H9 (cell line): ENCODE measurements at regions not wholly inside any gene's neighbourhood (a gene's known extent, or its start where the extent isn't known, plus 50 kb on each side); places are given as distances from the start of the nearest gene placed in this dataset.

ENCODE experiments used
- DNase-seq: peaks from one replicate; pipeline ENCODE4 v3.0.0-alpha.2; 2017
- H2AFZ ChIP-seq: one replicate; pipeline ENCODE4 v1.6.1; 2013; ENCODE audit warnings: mild to moderate bottlenecking, low read length, control low read depth, moderate library complexity
- H2AK5ac ChIP-seq: 2 replicates; pipeline ENCODE4 v1.6.1; 2013; ENCODE audit warnings: low read length, control low read depth, mixed read lengths; ENCODE audit not compliant: insufficient read length
- H2BK120ac ChIP-seq: one replicate; pipeline ENCODE4 v1.6.1; 2013; ENCODE audit warnings: low read depth, mild to moderate bottlenecking, low read length, control low read depth, inconsistent platforms; ENCODE audit not compliant: poor library complexity, severe bottlenecking
- H2BK12ac ChIP-seq: 2 replicates; pipeline ENCODE4 v1.6.1; 2013; ENCODE audit warnings: low read length, control low read depth, mixed read lengths, low read depth; ENCODE audit not compliant: insufficient read length
- H2BK15ac ChIP-seq: 2 replicates; pipeline ENCODE4 v1.6.1; 2013; ENCODE audit warnings: low read depth, low read length, control low read depth
- H2BK20ac ChIP-seq: one replicate; pipeline ENCODE4 v1.6.1; 2013; ENCODE audit warnings: low read depth, mild to moderate bottlenecking, low read length, control low read depth, inconsistent platforms; ENCODE audit not compliant: poor library complexity, severe bottlenecking
- H2BK5ac ChIP-seq: 2 replicates; pipeline ENCODE4 v1.6.1; 2013; ENCODE audit warnings: low read length, control low read depth, mixed read lengths; ENCODE audit not compliant: insufficient read length
- H3K14ac ChIP-seq: 2 replicates; pipeline ENCODE4 v1.6.1; 2013; ENCODE audit warnings: low read length, control low read depth; ENCODE audit not compliant: insufficient read depth
- H3K18ac ChIP-seq: 2 replicates; pipeline ENCODE4 v1.6.1; 2013; ENCODE audit warnings: low read depth, mild to moderate bottlenecking, mixed read lengths, low read length, control low read depth; ENCODE audit not compliant: insufficient read length
- H3K23ac ChIP-seq: 2 replicates; pipeline ENCODE4 v1.6.1; 2013; ENCODE audit warnings: low read length, control low read depth, mixed read lengths, low read depth; ENCODE audit not compliant: insufficient read length
- H3K23me2 ChIP-seq: 2 replicates; pipeline ENCODE4 v1.6.1; 2013; ENCODE audit warnings: low read depth, mild to moderate bottlenecking, mixed read lengths, low read length, control low read depth; ENCODE audit not compliant: insufficient read length, poor library complexity, severe bottlenecking
- H3K27ac ChIP-seq: 2 replicates; pipeline ENCODE4 v1.5.1; 2013; ENCODE audit warnings: low read length, control low read depth, mixed read lengths, low read depth; ENCODE audit not compliant: insufficient read length
- H3K27me3 ChIP-seq: 2 replicates; pipeline ENCODE4 v1.6.1; 2013; ENCODE audit warnings: low read length, control low read depth, inconsistent platforms; ENCODE audit not compliant: insufficient read depth
- H3K4ac ChIP-seq: 2 replicates; pipeline ENCODE4 v1.6.1; 2013; ENCODE audit warnings: low read depth, mild to moderate bottlenecking, control low read depth, inconsistent platforms, low read length, moderate library complexity
- H3K4me1 ChIP-seq: 2 replicates; pipeline ENCODE4 v1.6.1; 2013; ENCODE audit warnings: low read length, control low read depth, inconsistent platforms; ENCODE audit not compliant: insufficient read depth
- H3K4me2 ChIP-seq: 2 replicates; pipeline ENCODE4 v1.6.1; 2013; ENCODE audit warnings: low read length, control low read depth, mixed read lengths; ENCODE audit not compliant: insufficient read length, insufficient read depth
- H3K56ac ChIP-seq: 2 replicates; pipeline ENCODE4 v1.6.1; 2013; ENCODE audit warnings: low read depth, mild to moderate bottlenecking, mixed read lengths, low read length, control low read depth; ENCODE audit not compliant: insufficient read length
- H3K79me1 ChIP-seq: 2 replicates; pipeline ENCODE4 v1.6.1; 2013; ENCODE audit warnings: low read depth, mild to moderate bottlenecking, moderate library complexity, low read length, control low read depth, inconsistent platforms; ENCODE audit not compliant: insufficient read depth, poor library complexity, severe bottlenecking
- H3K79me2 ChIP-seq: 2 replicates; pipeline ENCODE4 v1.6.1; 2013; ENCODE audit warnings: low read length, control low read depth, inconsistent platforms; ENCODE audit not compliant: insufficient read depth
- H3K9ac ChIP-seq: 2 replicates; pipeline ENCODE4 v1.6.1; 2013; ENCODE audit warnings: low read length, control low read depth, mixed read lengths; ENCODE audit not compliant: insufficient read length; ENCODE audit errors: extremely low read depth
- H3K9me3 ChIP-seq: one replicate; pipeline ENCODE4 v1.6.1; 2013; ENCODE audit warnings: low read depth, low read length, inconsistent platforms; ENCODE audit not compliant: control insufficient read depth
- H3T11ph ChIP-seq: one replicate; pipeline ENCODE4 v1.6.1; 2013; ENCODE audit warnings: mild to moderate bottlenecking, low read length, control low read depth, inconsistent platforms
- H4K20me1 ChIP-seq: one replicate; pipeline ENCODE4 v1.6.1; 2013; ENCODE audit not compliant: control insufficient read depth, insufficient read length, insufficient read depth
- H4K5ac ChIP-seq: 2 replicates; pipeline ENCODE4 v1.6.1; 2013; ENCODE audit warnings: low read depth, mild to moderate bottlenecking, mixed read lengths, low read length, control low read depth; ENCODE audit not compliant: insufficient read length
- H4K8ac ChIP-seq: replicated peaks from 2 replicates; pipeline ENCODE4 v1.6.1; 2013; ENCODE audit warnings: low read length, control low read depth, mixed read lengths, low read depth; ENCODE audit not compliant: insufficient read length
- H4K91ac ChIP-seq: 2 replicates; pipeline ENCODE4 v1.6.1; 2013; ENCODE audit warnings: low read depth, mild to moderate bottlenecking, moderate library complexity, mixed read lengths, low read length, control low read depth; ENCODE audit not compliant: insufficient read length
- H3K27ac Mint-ChIP-seq, 3 experiments: 2 replicates in 2 of 3; 3 replicates in 1 of 3; pipeline ENCODE4 v1.8.0; 2020 to 2021; ENCODE audit warnings: mixed read lengths in 3 of 3, mild to moderate bottlenecking in 1 of 3, moderate library complexity in 1 of 3
- H3K27me3 Mint-ChIP-seq: 2 replicates; pipeline ENCODE4 v1.8.0; 2021; ENCODE audit warnings: low read depth, mild to moderate bottlenecking, moderate library complexity, mixed read lengths
- H3K36me3 Mint-ChIP-seq, 3 experiments: 2 replicates in 2 of 3; 3 replicates in 1 of 3; pipeline ENCODE4 v1.8.0; 2020 to 2021; ENCODE audit warnings: low read depth in 3 of 3, mixed read lengths in 3 of 3; ENCODE audit not compliant: insufficient read depth in 1 of 3
- H3K4me1 Mint-ChIP-seq, 2 experiments: 2 replicates each; pipeline ENCODE4 v1.8.0; 2020; ENCODE audit warnings: mixed read lengths in 2 of 2
- H3K4me3 Mint-ChIP-seq, 2 experiments: 2 replicates in 1 of 2; 3 replicates in 1 of 2; pipeline ENCODE4 v1.8.0; 2020 to 2021; ENCODE audit warnings: mild to moderate bottlenecking in 2 of 2, mixed read lengths in 2 of 2, moderate library complexity in 1 of 2
- H3K9me3 Mint-ChIP-seq, 2 experiments: 2 replicates in 1 of 2; 3 replicates in 1 of 2; pipeline ENCODE4 v1.8.0; 2020; ENCODE audit warnings: mild to moderate bottlenecking in 2 of 2, mixed read lengths in 2 of 2, moderate library complexity in 1 of 2
- CTCF ChIP-seq: fragments of 200-600 bp; sonication (generic); conservative IDR thresholded peaks from 3 replicates; pipeline ENCODE4 v1.8.0; 2021; ENCODE audit warnings: antibody characterized with exemption, mild to moderate bottlenecking
- WGBS: extraction: QIAGEN DNeasy Blood & Tissue Kit; methylation state at CpG from one replicate; pipeline ENCODE4 v1.1.7; 2013; ENCODE audit warnings: missing lambda C conversion rate, low lambda C conversion rate, mixed read lengths; ENCODE audit not compliant: insufficient read length; ENCODE audit errors: extremely low coverage; 5-methylcytosine and 5-hydroxymethylcytosine counted together

GRCh38 chr11:113549061-113549460, 73.9 kb upstream of the DRD2 start:
- Histone ChIP-seq H3K79me2 (no peaks in the 10 kb centered on the region), H3K14ac (no peak overlapping the region), H3K23ac (no peak overlapping the region), H4K91ac (no peak overlapping the region), H3K4ac (no peak overlapping the region), H3K9ac (no peak overlapping the region), H3K4me1 (0 out of 2 replicates have a peak, but pooled peaks cover 3% of the 10 kb centered on the region), H2BK15ac (no peak overlapping the region), H3K27ac (no peak overlapping the region), H3K18ac (no peak overlapping the region), H2BK5ac (no peak overlapping the region), H3K4me2 (no peak overlapping the region), H3K9me3 (no peaks in the 10 kb centered on the region), H3K79me1 (no peaks in the 10 kb centered on the region), H4K8ac (no peak overlapping the region), H4K20me1 (no peaks in the 10 kb centered on the region), H2BK20ac (no peak overlapping the region), H2AFZ (no peak overlapping the region), H4K5ac (no peak overlapping the region), H3T11ph (no peak overlapping the region), H3K23me2 (no peaks in the 10 kb centered on the region), H3K56ac (no peak overlapping the region), H3K27me3 (no peaks in the 10 kb centered on the region), H2BK120ac (no peak overlapping the region), H2AK5ac (no peak overlapping the region), H2BK12ac (no peak overlapping the region)
- Mint-ChIP-seq H3K27ac (no peak overlapping the region), H3K9me3 (no peaks in the 10 kb centered on the region), H3K4me3 (no peak overlapping the region), H3K27me3 (peaks cover 18% of the 10 kb centered on the region), H3K36me3 (no peaks in the 10 kb centered on the region), H3K4me1 (peaks cover 21 to 27% of the 10 kb centered on the region in 2 experiments)
- no peak for TF ChIP-seq CTCF
- DNase-seq = no peak
- WGBS = no CpG with 5 or more reads among the region's 3 CpGs
